K562 (cell line): ENCODE measurements at regions not wholly inside any gene's neighbourhood (a gene's known extent, or its start where the extent isn't known, plus 50 kb on each side); places are given as distances from the start of the nearest gene placed in this dataset.

Experiments used
- ATAC-seq: fragments of 200-7000 bp; cut with Tn5 transposase; 3 replicates; pipeline ENCODE4 v1.9.1; 2020; ENCODE audit warnings: moderate library complexity
- BruUV-seq: library from RNA; stranded (reverse); fragments of 400-500 nt; replicated peaks from 2 replicates; lab custom pipeline; 2021; lab: Mats Ljungman, UMichigan
- CTCF ChIA-PET: fragments of 300-600 bp; formaldehyde crosslinking; extraction: SDS; loops from one replicate; lab custom pipeline; 2021; ENCODE audit warnings: low intra/inter-chr PET ratio; lab: Yijun Ruan, JAX
- POLR2A ChIA-PET: fragments of 300-600, 350-650 bp; sonication (Branson Sonifier 250); formaldehyde crosslinking; extraction: SDS; loops from one replicate; lab custom pipeline; 2021; ENCODE audit warnings: antibody characterized with exemption, inconsistent platforms; lab: Yijun Ruan, JAX
- DNase-seq, 4 experiments: peaks; one replicate each; pipeline versions ENCODE4 v3.0.0 to v3.0.0-alpha.2; 2011 to 2018; ENCODE audit warnings: low spot score in 3 of 4, mixed read lengths in 3 of 4; ENCODE audit errors: extremely low read depth in 1 of 4
- FAIRE-seq: peaks from 2 replicates; lab custom pipeline; 2011; peaks lifted over from hg19 to GRCh38; lab: Jason Lieb, UNC
- H2AFZ ChIP-seq: 2 replicates; pipeline ENCODE4 v1.6.0; 2011; ENCODE audit warnings: low read depth, low read length, control low read depth, inconsistent platforms
- H3K27ac ChIP-seq: fragments of 200-600 bp; 3 replicates; pipeline ENCODE4 v1.8.0; 2011; ENCODE audit warnings: low read depth, mild to moderate bottlenecking, control low read depth, inconsistent platforms, low read length, moderate library complexity, mixed read lengths; ENCODE audit errors: extremely low read depth
- H3K27me3 ChIP-seq, 2 experiments: fragments of 300-600 bp in 1 of 2; 2 replicates in 1 of 2; 3 replicates in 1 of 2; pipeline versions ENCODE4 v1.6.0 to v1.8.0; 2011; ENCODE audit warnings: inconsistent platforms in 2 of 2, low read length in 2 of 2, mild to moderate bottlenecking in 1 of 2, mixed read lengths in 1 of 2, moderate library complexity in 1 of 2; ENCODE audit not compliant: control insufficient read depth in 2 of 2, insufficient read depth in 2 of 2
- H3K36me3 ChIP-seq: fragments of 300-600 bp; 3 replicates; pipeline ENCODE4 v1.8.0; 2011; ENCODE audit warnings: mild to moderate bottlenecking, low read length, inconsistent platforms; ENCODE audit not compliant: control insufficient read depth, insufficient read depth
- H3K4me1 ChIP-seq, 2 experiments: fragments of 200-600 bp in 1 of 2; replicated peaks in 1 of 2; 2 replicates in 1 of 2; 3 replicates in 1 of 2; pipeline versions ENCODE4 v1.5.1 to v1.8.0; 2011; ENCODE audit warnings: inconsistent platforms in 2 of 2, low read length in 2 of 2, mild to moderate bottlenecking in 1 of 2, mixed read lengths in 1 of 2, moderate library complexity in 1 of 2; ENCODE audit not compliant: control insufficient read depth in 2 of 2, insufficient read depth in 2 of 2
- H3K4me2 ChIP-seq: 2 replicates; pipeline ENCODE4 v1.6.1; 2011; ENCODE audit warnings: low read length, control low read depth, inconsistent platforms, mixed read lengths; ENCODE audit not compliant: insufficient read depth
- H3K4me3 ChIP-seq: fragments of 200-600 bp; sonication (generic), shearing (Covaris generic); 2 replicates; pipeline ENCODE4 v1.5.1; 2016; ENCODE audit warnings: control low read depth, inconsistent platforms
- H3K79me2 ChIP-seq: fragments of 200-600 bp; 3 replicates; pipeline ENCODE4 v1.8.0; 2011; ENCODE audit warnings: low read length, inconsistent platforms; ENCODE audit not compliant: control insufficient read depth, insufficient read depth
- H3K9ac ChIP-seq, 2 experiments: 2 replicates each; pipeline versions ENCODE4 v1.6.0 to v1.6.1; 2011; ENCODE audit warnings: low read depth in 2 of 2, low read length in 2 of 2, control low read depth in 1 of 2, inconsistent platforms in 1 of 2, mild to moderate bottlenecking in 1 of 2, mixed read lengths in 1 of 2; ENCODE audit not compliant: insufficient read depth in 1 of 2
- H3K9me1 ChIP-seq: one replicate; pipeline ENCODE4 v1.6.0; 2011; ENCODE audit warnings: inconsistent platforms, mild to moderate bottlenecking, low read length, moderate library complexity; ENCODE audit not compliant: control insufficient read depth, insufficient read depth
- H3K9me3 ChIP-seq: replicated peaks from 2 replicates; pipeline ENCODE4 v1.5.1; 2011; ENCODE audit warnings: low read depth, low read length, inconsistent platforms; ENCODE audit not compliant: control insufficient read depth, insufficient read depth
- H4K20me1 ChIP-seq: replicated peaks from 2 replicates; pipeline ENCODE4 v1.6.1; 2011; ENCODE audit warnings: low read length, inconsistent platforms, mixed read lengths; ENCODE audit not compliant: control insufficient read depth, insufficient read depth
- CHCHD3 ChIP-seq: fragments of 250-450 bp; sonication (Bioruptor Pico); IDR thresholded peaks from 2 replicates; pipeline ENCODE4 v2.1.2; 2022; ENCODE audit warnings: mild to moderate bottlenecking
- KDM5B ChIP-seq: fragments of 200-600 bp; sonication (generic); IDR thresholded peaks from 2 replicates; pipeline ENCODE4 v1.6.1; 2012; ENCODE audit warnings: low read depth, mild to moderate bottlenecking, moderate library complexity, low read length, control low read depth, inconsistent platforms; ENCODE audit not compliant: insufficient replicate concordance
- MCM2 ChIP-seq: fragments of 450-650 bp; IDR thresholded peaks from 2 replicates; pipeline ENCODE4 v1.6.1; 2017; ENCODE audit warnings: low read depth, mild to moderate bottlenecking
- REST ChIP-seq, 2 experiments: fragments of 450-650 bp; formaldehyde crosslinking in 1 of 2; IDR thresholded peaks; 2 replicates each; pipeline versions ENCODE4 v1.4.0 to v1.6.1; 2014 to 2020; ENCODE audit warnings: mild to moderate bottlenecking in 2 of 2, borderline replicate concordance in 1 of 2, low read depth in 1 of 2
- WGBS: fragments of 100-300 bp; shearing (Covaris generic); methylation state at CpG from one replicate; pipeline ENCODE4 v1.1.6; 2016; ENCODE audit warnings: low coverage, mixed read lengths; ENCODE audit not compliant: insufficient coverage; ENCODE audit errors: missing lambda C conversion rate; 5-methylcytosine and 5-hydroxymethylcytosine counted together
- in situ Hi-C: fragments of 300-500 bp; cut with MboI; formaldehyde crosslinking; loops from 4 replicates; pipeline ENCODE4 v1.15.0; 2018; ENCODE audit warnings: inconsistent platforms, mixed read lengths
- intact Hi-C: fragments of 100-400 bp; cut with micrococcal nuclease; formaldehyde crosslinking; loops from 2 replicates; pipeline ENCODE4 v1.14.2; 2022
- TF ChIP-seq, protein P1 (sequence below): fragments of 250-450 bp; sonication (Bioruptor Pico); IDR thresholded peaks from 2 replicates; pipeline ENCODE4 v1.4.0; 2020; ENCODE audit warnings: mild to moderate bottlenecking
- TF ChIP-seq, protein P2 (sequence below): IDR thresholded peaks from 3 replicates; pipeline ENCODE4 v1.6.1; 2011; ENCODE audit warnings: borderline replicate concordance, mild to moderate bottlenecking, moderate library complexity; ENCODE audit not compliant: insufficient read length; ENCODE audit errors: extremely low read depth

GRCh38 chr9:7930613-7931012 is 131.0 kb upstream of the DMAC1 start:
- POLR2A ChIA-PET, result no interaction called here
- no TSS peak for BruUV-seq
- no peaks in the 10 kb centered on the region for H4K20me1 ChIP-seq
- ATAC-seq, result no peak
- FAIRE-seq, result no peak
- in situ Hi-C loops, result no loop called here
- WGBS, result 0% methylated on average over 2 of the region's 2 CpGs
- intact Hi-C loops, result no loop called here
- H3K4me3 ChIP-seq, result no peak overlapping the region
- H3K36me3 ChIP-seq, result no peaks in the 10 kb centered on the region
- no peak overlapping the region for H3K27ac ChIP-seq
- no peak overlapping the region for H3K9ac ChIP-seq
- no peak overlapping the region for H3K4me2 ChIP-seq
- H3K9me1 ChIP-seq, result no peaks in the 10 kb centered on the region
- no peaks in the 10 kb centered on the region for H3K4me1 ChIP-seq
- H2AFZ ChIP-seq, result no peak overlapping the region
- H3K79me2 ChIP-seq, result no peaks in the 10 kb centered on the region
- no peaks in the 10 kb centered on the region for H3K27me3 ChIP-seq
- no peak for DNase-seq
- CTCF ChIA-PET, result no interaction called here
- H3K9me3 ChIP-seq, result no peaks in the 10 kb centered on the region
- TF ChIP-seq, protein P1, sequence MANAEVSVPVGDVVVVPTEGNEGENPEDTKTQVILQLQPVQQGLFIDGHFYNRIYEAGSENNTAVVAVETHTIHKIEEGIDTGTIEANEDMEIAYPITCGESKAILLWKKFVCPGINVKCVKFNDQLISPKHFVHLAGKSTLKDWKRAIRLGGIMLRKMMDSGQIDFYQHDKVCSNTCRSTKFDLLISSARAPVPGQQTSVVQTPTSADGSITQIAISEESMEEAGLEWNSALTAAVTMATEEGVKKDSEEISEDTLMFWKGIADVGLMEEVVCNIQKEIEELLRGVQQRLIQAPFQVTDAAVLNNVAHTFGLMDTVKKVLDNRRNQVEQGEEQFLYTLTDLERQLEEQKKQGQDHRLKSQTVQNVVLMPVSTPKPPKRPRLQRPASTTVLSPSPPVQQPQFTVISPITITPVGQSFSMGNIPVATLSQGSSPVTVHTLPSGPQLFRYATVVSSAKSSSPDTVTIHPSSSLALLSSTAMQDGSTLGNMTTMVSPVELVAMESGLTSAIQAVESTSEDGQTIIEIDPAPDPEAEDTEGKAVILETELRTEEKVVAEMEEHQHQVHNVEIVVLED (CRISPR knock-in tag), result no peak
- TF ChIP-seq CHCHD3, result no peak
- TF ChIP-seq, protein P2, sequence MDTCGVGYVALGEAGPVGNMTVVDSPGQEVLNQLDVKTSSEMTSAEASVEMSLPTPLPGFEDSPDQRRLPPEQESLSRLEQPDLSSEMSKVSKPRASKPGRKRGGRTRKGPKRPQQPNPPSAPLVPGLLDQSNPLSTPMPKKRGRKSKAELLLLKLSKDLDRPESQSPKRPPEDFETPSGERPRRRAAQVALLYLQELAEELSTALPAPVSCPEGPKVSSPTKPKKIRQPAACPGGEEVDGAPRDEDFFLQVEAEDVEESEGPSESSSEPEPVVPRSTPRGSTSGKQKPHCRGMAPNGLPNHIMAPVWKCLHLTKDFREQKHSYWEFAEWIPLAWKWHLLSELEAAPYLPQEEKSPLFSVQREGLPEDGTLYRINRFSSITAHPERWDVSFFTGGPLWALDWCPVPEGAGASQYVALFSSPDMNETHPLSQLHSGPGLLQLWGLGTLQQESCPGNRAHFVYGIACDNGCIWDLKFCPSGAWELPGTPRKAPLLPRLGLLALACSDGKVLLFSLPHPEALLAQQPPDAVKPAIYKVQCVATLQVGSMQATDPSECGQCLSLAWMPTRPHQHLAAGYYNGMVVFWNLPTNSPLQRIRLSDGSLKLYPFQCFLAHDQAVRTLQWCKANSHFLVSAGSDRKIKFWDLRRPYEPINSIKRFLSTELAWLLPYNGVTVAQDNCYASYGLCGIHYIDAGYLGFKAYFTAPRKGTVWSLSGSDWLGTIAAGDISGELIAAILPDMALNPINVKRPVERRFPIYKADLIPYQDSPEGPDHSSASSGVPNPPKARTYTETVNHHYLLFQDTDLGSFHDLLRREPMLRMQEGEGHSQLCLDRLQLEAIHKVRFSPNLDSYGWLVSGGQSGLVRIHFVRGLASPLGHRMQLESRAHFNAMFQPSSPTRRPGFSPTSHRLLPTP, result no peak
- TF ChIP-seq KDM5B, result no peak
- no peak for TF ChIP-seq REST (IDR thresholded peaks at IDR 0.05; ENCODE audit: borderline replicate concordance)
- no peak for TF ChIP-seq REST (CRISPR knock-in tag; IDR thresholded peaks at IDR 0.05; ENCODE audit: low read depth)
- TF ChIP-seq MCM2, result no peak
